ENCODE measurements at regions not wholly inside any gene's neighbourhood (a gene's known extent, or its start where the extent isn't known, plus 50 kb on each side); places are given as distances from the start of the nearest gene placed in this dataset.

DNA sequence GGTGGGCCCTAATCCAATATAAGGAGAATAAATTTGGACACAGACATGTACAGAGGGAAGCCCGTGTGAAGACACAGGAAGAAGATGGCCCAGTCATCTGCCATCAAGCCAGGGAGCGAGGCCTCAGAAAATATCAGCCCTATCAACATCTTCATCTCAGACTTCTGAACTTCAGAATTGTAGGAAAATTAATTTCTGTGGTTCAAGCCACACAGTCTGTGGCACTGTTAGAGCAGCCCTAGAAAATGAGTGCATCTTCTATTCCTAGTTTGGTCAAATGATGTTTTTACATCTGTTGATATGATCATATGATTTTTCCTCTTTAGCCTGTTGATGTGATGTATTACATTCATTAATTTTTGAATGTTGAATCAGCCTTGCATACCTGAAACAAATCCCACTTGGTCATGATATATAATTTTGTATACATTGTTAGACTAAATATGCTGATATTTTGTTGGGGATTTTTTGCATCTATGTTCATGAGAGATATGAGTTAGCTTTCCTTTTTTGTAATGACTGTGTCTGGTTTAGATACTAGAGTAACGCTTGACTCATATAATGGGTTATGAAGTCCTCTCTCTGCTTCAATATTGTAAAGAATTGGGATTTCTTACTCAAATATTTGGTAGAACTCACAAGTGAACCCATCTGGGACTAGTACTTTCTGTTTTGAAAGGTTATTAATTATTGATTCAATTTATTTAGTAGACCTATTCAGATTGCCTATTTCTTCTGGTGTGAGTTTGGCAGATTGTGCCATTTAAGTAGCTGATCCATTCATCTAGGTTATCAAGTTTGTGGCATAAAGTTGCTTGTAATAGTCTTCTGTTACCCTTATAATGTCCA, 451.4 kb downstream of the EIPR1 start:
- DNase-seq (ENCODE audit: low read depth) = no peak

GRCh38 chr2:2922156-2922555, 455.5 kb downstream of the EIPR1 start:
- DNase-seq (ENCODE audit: low read depth) = no peak

DNA sequence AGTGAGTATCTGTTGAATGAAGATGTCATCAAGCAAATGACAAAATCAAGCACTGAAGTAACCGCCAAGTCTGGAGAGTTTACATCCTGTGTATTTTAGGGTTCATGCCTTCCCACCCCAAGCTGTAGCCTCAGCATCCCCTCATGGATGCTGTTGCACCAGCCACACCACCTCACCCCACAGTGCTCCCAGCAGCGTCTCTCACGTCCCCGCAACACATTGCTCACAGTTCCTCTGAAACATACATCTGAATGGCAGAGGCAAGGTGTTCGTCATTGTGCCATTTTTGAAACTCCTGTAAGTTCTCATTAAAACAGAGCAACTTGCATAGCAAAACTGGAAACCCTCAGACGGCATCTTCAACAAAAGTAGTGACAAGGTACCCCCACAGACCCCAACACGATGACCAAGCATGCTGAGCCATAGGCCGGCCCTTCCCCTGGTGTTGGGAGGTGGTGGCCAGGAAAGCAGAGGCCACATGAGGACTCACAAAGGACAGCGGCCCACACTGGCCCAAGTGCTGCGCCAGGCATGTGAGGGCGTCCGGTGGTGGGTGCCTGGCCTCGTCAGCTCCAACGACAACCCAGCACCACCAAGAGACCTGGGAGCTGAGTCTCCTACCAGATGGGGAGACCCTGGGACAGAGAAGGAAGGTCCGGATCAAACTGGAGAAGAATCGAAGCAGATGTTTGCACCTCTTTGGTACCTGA, 456.5 kb downstream of the EIPR1 start:
- DNase-seq (ENCODE audit: low read depth) = no peak

DNA sequence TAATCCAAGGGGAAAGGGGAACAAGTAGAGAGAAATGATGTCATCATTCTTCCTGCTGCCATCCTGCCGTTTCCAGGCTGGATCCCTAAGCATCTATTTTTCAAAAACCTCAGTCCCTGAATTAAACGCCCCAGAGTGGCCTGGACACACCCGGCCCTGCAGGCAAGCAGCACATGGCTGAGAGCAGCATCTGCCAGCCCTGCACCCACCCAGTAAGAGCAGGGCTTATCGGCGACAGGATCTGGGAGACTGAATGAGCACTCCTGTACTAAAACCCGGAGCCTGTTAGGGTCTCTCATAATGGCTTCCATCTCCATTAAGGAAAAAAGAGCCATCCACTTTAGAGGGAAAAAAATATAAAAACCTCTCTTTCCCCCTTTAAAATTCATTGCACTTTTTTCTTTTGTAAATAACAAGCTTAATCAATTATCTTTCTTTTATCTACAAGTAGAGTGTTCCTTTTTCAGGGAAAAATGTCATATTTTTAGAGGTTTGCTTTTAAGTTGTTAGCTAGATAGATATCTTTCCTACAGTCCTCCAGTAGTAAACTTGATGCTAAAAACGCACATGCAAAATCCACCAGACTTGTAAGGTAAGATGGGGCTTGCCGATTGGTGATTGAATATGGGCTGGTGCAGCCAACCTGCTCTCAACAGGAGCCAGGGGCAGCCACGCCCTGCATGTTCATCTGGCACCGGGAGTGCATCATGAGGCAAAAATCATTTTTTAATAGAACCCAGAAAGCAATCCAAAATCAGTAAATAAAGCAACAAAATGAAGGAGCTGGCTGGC, 457.8 kb downstream of the EIPR1 start:
- DNase-seq (ENCODE audit: low read depth) = no peak

DNA sequence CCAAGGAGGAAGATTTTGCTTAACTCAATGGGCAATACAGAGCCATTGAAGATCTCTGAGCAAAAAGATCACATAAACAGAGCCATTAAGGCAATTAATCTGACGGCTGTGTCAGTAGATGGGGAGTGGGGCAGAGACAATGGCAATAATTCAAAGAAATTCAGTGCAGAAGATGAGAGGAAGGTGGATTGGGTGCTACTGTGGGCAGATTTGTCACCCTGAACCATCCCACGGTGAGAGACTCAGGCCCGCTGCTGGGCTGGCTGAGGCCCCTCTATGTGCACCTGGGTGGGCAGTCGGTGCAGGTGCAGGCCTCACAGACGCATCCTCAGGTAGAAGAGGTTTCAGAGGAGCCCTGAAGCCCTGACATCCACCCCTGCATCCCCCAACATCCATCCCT, 458.6 kb downstream of the EIPR1 start:
- no peak for DNase-seq (ENCODE audit: low read depth)

GRCh38 chr2:2916621-2917020, 461.0 kb downstream of the EIPR1 start:
- no peak for DNase-seq (ENCODE audit: low read depth)

DNA sequence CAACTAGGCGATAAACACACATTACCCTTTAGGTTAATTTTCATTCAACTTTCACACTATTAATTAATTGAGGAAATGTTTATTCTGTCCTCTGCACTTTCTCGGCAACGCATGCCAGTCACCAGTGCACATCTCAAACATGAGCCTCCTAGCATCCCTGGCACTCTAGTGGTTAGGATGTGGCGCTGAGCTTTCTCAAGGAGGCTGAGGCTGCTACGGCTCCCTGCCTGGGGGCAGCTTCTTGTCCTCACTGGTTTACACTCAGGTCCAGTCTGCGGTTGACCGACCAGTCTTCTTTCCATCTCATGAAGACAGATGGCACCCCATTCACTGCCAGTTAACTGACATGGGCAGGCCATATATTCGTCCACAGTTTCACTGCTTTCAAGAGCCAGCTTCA, 463.4 kb downstream of the EIPR1 start:
- no peak for DNase-seq (ENCODE audit: low read depth)

DNA sequence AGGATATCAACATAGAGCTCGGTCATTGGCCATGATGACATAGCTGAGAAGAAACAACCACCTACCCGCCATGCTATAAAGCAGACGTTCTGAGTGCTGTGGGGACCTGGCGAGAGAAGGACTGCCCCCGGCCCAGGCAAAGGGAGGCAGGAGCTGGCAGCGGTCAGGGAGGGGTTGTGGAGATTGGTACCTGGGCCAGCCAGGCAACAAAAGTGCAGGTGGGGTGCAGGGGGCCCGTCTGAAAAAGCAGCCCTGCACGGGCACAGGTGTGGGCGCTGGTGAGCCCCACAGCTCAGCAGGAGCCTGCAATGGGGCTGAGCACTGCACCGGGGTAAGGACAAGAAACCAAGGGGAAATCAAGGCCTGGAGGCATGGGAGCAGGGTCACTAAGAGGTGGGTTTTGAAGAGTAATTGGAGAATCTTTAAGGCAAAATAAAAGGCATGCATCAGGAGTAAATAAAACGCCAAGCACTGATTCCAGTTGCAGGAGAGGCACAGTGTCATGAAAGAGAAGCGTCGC, 464.0 kb downstream of the EIPR1 start:
- DNase-seq (ENCODE audit: low read depth) = no peak

- no peak for DNase-seq (ENCODE audit: low read depth)
These were observed 464.9 kb downstream of the EIPR1 start for GRCh38 chr2:2912731-2913130.

DNA sequence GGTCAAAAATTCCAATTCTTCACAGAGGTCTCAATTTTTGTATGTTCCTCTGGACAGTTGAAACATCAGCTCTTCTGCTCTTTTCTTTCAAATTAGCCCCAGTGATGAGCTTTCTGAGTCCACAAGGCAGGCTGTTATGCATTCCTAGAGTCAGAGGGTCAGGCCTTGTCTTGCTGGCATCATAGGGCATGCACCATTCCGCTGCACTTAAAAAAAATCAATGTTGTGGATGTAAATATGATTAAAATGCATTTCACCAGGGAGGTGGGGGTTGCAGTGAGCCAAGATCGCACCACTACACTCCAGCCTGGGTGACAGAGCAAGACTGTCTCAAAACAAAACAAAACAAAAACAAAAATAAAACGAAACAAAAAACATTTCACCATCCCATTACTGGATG, 465.3 kb downstream of the EIPR1 start:
- no peak for DNase-seq (ENCODE audit: low read depth)

GRCh38 chr2:2910259-2910658, 467.4 kb downstream of the EIPR1 start:
- no peak for DNase-seq (ENCODE audit: low read depth)

- no peak for DNase-seq (ENCODE audit: low read depth)
These were observed 468.3 kb downstream of the EIPR1 start for GRCh38 chr2:2909086-2910035.

DNA sequence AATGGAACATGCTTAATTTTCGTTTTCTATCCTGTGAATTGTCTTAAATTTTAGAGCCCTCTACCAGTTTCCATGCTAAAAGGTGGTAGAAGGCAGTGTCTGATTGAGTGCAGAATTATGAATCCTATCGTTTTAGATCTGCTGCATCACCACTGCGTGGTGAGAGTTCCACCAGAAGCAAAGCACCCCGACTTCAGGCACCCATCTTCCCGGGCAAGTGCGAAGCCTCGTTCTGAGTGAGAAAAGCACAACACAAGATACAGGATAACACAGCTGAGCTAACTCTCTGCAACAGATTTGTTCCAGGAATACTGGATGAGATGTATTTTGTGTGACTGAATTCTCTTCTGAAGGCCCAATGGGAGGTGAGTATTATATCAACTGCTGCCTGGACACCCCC, 471.5 kb downstream of the EIPR1 start:
- DNase-seq (ENCODE audit: low read depth) = no peak

- DNase-seq (ENCODE audit: low read depth) = no peak
These were observed 472.8 kb downstream of the EIPR1 start for GRCh38 chr2:2904721-2905350.

GRCh38 chr2:2902547-2903281, 474.9 kb downstream of the EIPR1 start:
- DNase-seq (ENCODE audit: low read depth) = no peak

DNA sequence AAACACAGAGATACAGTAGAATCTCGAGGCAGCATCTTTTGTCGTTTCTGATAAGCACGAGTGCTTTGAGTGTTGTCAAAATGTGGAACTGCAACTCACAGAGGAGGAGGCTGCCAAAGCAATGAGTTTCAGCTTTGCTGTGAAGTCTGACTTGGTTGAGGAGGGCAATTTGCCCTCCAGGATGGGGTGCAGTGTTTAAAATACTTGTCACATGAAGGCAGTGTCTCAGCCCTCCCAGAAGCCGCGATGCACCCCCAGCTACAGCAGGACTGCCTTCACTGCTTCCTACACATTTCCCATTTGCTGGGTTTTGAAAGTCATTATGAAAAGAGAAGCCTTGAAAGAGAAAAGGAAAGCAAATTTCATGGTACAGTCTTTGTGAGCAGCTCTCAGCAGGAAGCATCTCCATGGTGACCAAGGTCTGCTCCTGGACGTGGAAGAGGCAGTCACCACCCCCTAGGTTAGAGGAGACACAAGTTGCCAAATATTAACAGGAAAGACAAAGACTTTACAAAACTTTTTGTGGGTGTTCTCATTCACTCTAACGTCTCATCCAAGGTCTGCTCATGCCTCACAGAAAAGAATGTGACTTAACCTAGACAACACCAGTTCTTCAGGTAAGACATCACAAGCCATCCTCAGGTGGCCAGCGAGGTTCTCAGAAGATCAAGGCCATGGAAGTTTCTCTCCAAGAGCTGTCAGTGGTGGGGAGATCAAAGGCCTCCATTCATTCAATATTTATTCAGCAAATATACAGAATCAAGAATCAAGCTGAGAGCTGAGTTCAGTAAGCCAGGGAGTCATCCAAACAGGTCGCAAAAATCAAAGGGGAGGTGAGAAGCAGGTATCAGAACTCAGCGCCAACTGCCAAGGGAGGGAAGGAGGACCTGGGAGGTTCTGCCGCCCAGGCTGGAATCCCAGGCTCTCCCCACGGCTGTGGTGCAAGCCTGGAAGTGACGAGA, 476.0 kb downstream of the EIPR1 start:
- no peak for DNase-seq (ENCODE audit: low read depth)

- DNase-seq (ENCODE audit: low read depth) = no peak
These were observed 477.8 kb downstream of the EIPR1 start for GRCh38 chr2:2899826-2900225.

DNA sequence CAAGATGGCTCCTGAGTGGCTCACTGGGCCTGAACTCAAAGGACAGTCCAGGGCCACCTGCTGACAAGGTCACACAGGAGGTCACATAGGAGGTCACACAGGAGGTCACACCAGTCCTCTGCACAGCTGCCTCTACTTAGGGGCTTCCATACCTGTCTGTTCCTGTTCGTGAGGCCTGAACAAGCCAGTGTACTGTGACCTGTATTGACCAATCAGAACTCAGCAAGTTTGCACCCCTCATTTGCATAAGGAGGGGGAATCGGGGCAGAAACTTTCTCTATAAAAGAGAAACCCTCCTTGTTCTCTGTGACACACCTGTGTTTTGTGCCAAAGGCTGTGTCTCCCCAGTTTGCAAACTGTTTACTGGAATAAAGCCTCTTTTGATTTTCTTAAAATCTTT, 478.9 kb downstream of the EIPR1 start:
- no peak for DNase-seq (ENCODE audit: low read depth)

GRCh38 chr2:2896643-2897042, 481.0 kb downstream of the EIPR1 start:
- no peak for DNase-seq (ENCODE audit: low read depth)
